Activated T-helper 17 cell treated with anti-CD3 and anti-CD28 coated beads, Interleukin-2, amount 50 U/mL, for 72 hours (primary cell): ENCODE measurements at regions not wholly inside any gene's neighbourhood (a gene's known extent, or its start where the extent isn't known, plus 50 kb on each side); places are given as distances from the start of the nearest gene placed in this dataset.
A peak's percentile ranks its signal among the peaks of the same experiment; 100 is the strongest.
"Not testable (repeated sequence)": the region's sequence is repeated elsewhere in the genome, so short reads cannot be mapped to it uniquely, and the experiment has no call there.

Experiments
- ATAC-seq: fragments of 150-1000 bp; cut with Tn5 transposase; replicated peaks from 2 replicates; pipeline ENCODE4 v1.10.0; 2021; ENCODE audit warnings: mild to moderate bottlenecking, moderate library complexity
- H3K27ac Mint-ChIP-seq: one replicate; pipeline ENCODE4 v1.8.0; 2022; ENCODE audit warnings: mixed read lengths
- H3K27me3 Mint-ChIP-seq: one replicate; pipeline ENCODE4 v1.8.0; 2022; ENCODE audit warnings: mixed read lengths
- H3K36me3 Mint-ChIP-seq: one replicate; pipeline ENCODE4 v1.8.0; 2022; ENCODE audit warnings: low read depth, mild to moderate bottlenecking, mixed read lengths
- H3K4me1 Mint-ChIP-seq: one replicate; pipeline ENCODE4 v1.8.0; 2022; ENCODE audit warnings: mixed read lengths
- H3K4me3 Mint-ChIP-seq: one replicate; pipeline ENCODE4 v1.8.0; 2022; ENCODE audit warnings: mild to moderate bottlenecking, mixed read lengths
- H3K9me3 Mint-ChIP-seq: one replicate; pipeline ENCODE4 v1.8.0; 2022; ENCODE audit warnings: mixed read lengths

- Mint-ChIP-seq H3K4me3 (no peak overlapping the region), H3K27ac (no peak overlapping the region), H3K4me1 (no peaks in the 10 kb centered on the region), H3K36me3 (no peaks in the 10 kb centered on the region), H3K27me3 (no peaks in the 10 kb centered on the region), H3K9me3 (no peaks in the 10 kb centered on the region)
- ATAC-seq = no peak
Observed at GRCh38 chr7:66467887-66468286, 160.8 kb upstream of the KCTD7 start.

- not testable (repeated sequence) for H3K9me3 Mint-ChIP-seq, H3K27me3 Mint-ChIP-seq, H3K4me1 Mint-ChIP-seq, ATAC-seq, H3K27ac Mint-ChIP-seq, H3K4me3 Mint-ChIP-seq
- H3K36me3 Mint-ChIP-seq = peaks cover 35% of the 10 kb centered on the region
Observed at GRCh38 chr7:66473064-66473463, 155.6 kb upstream of the KCTD7 start.

- no peak for ATAC-seq
- H3K4me1 Mint-ChIP-seq = no peaks in the 10 kb centered on the region
- H3K36me3 Mint-ChIP-seq = peaks cover 43% of the 10 kb centered on the region
- no peak overlapping the region for H3K27ac Mint-ChIP-seq
- no peak overlapping the region for H3K4me3 Mint-ChIP-seq
- no peaks in the 10 kb centered on the region for H3K9me3 Mint-ChIP-seq
- H3K27me3 Mint-ChIP-seq = no peaks in the 10 kb centered on the region
Observed at GRCh38 chr7:66474441-66474840, 154.2 kb upstream of the KCTD7 start.

GRCh38 chr7:66476056-66476455, 152.6 kb upstream of the KCTD7 start:
- not testable (repeated sequence) for H3K4me1 Mint-ChIP-seq, H3K4me3 Mint-ChIP-seq, H3K27ac Mint-ChIP-seq, H3K9me3 Mint-ChIP-seq, H3K27me3 Mint-ChIP-seq, ATAC-seq
- H3K36me3 Mint-ChIP-seq = peaks cover 55% of the 10 kb centered on the region

- not testable (repeated sequence) for H3K27ac Mint-ChIP-seq, ATAC-seq, H3K9me3 Mint-ChIP-seq, H3K4me1 Mint-ChIP-seq, H3K27me3 Mint-ChIP-seq, H3K4me3 Mint-ChIP-seq
- H3K36me3 Mint-ChIP-seq = peaks cover 65% of the 10 kb centered on the region
Observed at GRCh38 chr7:66477822-66478397, 150.8 kb upstream of the KCTD7 start.

GRCh38 chr7:66481229-66481628, 147.5 kb upstream of the KCTD7 start:
- not testable (repeated sequence) for H3K9me3 Mint-ChIP-seq, H3K27ac Mint-ChIP-seq, H3K4me3 Mint-ChIP-seq, H3K4me1 Mint-ChIP-seq, H3K27me3 Mint-ChIP-seq, ATAC-seq
- H3K36me3 Mint-ChIP-seq = peaks cover 60% of the 10 kb centered on the region

GRCh38 chr7:66489065-66489464, 139.6 kb upstream of the KCTD7 start:
- H3K4me3 Mint-ChIP-seq, H3K4me1 Mint-ChIP-seq, H3K9me3 Mint-ChIP-seq, H3K27ac Mint-ChIP-seq, H3K27me3 Mint-ChIP-seq, ATAC-seq: not testable (repeated sequence)
- H3K36me3 Mint-ChIP-seq = peaks cover 20% of the 10 kb centered on the region

- not testable (repeated sequence) for H3K4me3 Mint-ChIP-seq, ATAC-seq, H3K4me1 Mint-ChIP-seq, H3K9me3 Mint-ChIP-seq, H3K27me3 Mint-ChIP-seq
- H3K36me3 Mint-ChIP-seq = peaks cover 16% of the 10 kb centered on the region
- H3K27ac Mint-ChIP-seq = peak overlapping the region; percentile 34
Observed at GRCh38 chr7:66489741-66490140, 138.9 kb upstream of the KCTD7 start.

- H3K4me1 Mint-ChIP-seq, H3K27ac Mint-ChIP-seq, ATAC-seq, H3K27me3 Mint-ChIP-seq, H3K9me3 Mint-ChIP-seq, H3K4me3 Mint-ChIP-seq: not testable (repeated sequence)
- peaks cover 12% of the 10 kb centered on the region for H3K36me3 Mint-ChIP-seq
Observed at GRCh38 chr7:66490979-66491378, 137.7 kb upstream of the KCTD7 start.

GRCh38 chr7:66492405-66492804, 136.3 kb upstream of the KCTD7 start:
- peaks cover 12% of the 10 kb centered on the region for H3K36me3 Mint-ChIP-seq
- ATAC-seq, H3K9me3 Mint-ChIP-seq, H3K4me1 Mint-ChIP-seq, H3K27me3 Mint-ChIP-seq: not testable (repeated sequence)
- H3K4me3 Mint-ChIP-seq = peak overlapping the region; percentile 91
- H3K27ac Mint-ChIP-seq = peak overlapping the region; percentile 95

- Mint-ChIP-seq H3K36me3 (peaks cover 12% of the 10 kb centered on the region), H3K27ac (peak overlapping the region; percentile 95), H3K9me3 (no peaks in the 10 kb centered on the region), H3K4me3 (peak overlapping the region; percentile 91), H3K4me1 (no peaks in the 10 kb centered on the region), H3K27me3 (no peaks in the 10 kb centered on the region)
- ATAC-seq = peak; percentile 98
Observed at GRCh38 chr7:66493235-66494205, 135.2 kb upstream of the KCTD7 start.

- H3K9me3 Mint-ChIP-seq = no peaks in the 10 kb centered on the region
- H3K27ac Mint-ChIP-seq = no peak overlapping the region
- H3K27me3 Mint-ChIP-seq = no peaks in the 10 kb centered on the region
Observed at GRCh38 chr7:66497346-66497745, 131.3 kb upstream of the KCTD7 start.

GRCh38 chr7:66500087-66500486, 128.6 kb upstream of the KCTD7 start:
- Mint-ChIP-seq H3K36me3 (no peaks in the 10 kb centered on the region), H3K27me3 (no peaks in the 10 kb centered on the region), H3K9me3 (no peaks in the 10 kb centered on the region), H3K4me1 (no peaks in the 10 kb centered on the region), H3K27ac (no peak overlapping the region), H3K4me3 (no peak overlapping the region)
- peak; percentile 86 for ATAC-seq

More at GRCh38 chr7:66497346-66497745, 131.3 kb upstream of the KCTD7 start:
- ATAC-seq = no peak
- no peak overlapping the region for H3K4me3 Mint-ChIP-seq
- peaks cover 6% of the 10 kb centered on the region for H3K36me3 Mint-ChIP-seq
- H3K4me1 Mint-ChIP-seq = no peaks in the 10 kb centered on the region

- H3K4me3 Mint-ChIP-seq = no peak overlapping the region
- no peaks in the 10 kb centered on the region for H3K4me1 Mint-ChIP-seq
- H3K9me3 Mint-ChIP-seq = no peaks in the 10 kb centered on the region
- no peak overlapping the region for H3K27ac Mint-ChIP-seq
- no peak for ATAC-seq
- no peaks in the 10 kb centered on the region for H3K36me3 Mint-ChIP-seq
- H3K27me3 Mint-ChIP-seq = no peaks in the 10 kb centered on the region
Observed at GRCh38 chr7:66502230-66503035, 126.2 kb upstream of the KCTD7 start.

GRCh38 chr7:66503036-66503370, 125.7 kb upstream of the KCTD7 start:
- Mint-ChIP-seq H3K4me1 (no peaks in the 10 kb centered on the region), H3K4me3 (no peak overlapping the region), H3K9me3 (no peaks in the 10 kb centered on the region), H3K27me3 (no peaks in the 10 kb centered on the region), H3K36me3 (no peaks in the 10 kb centered on the region), H3K27ac (no peak overlapping the region)
- ATAC-seq = no peak
